Brain microvascular endothelial cell (primary cell): ENCODE measurements at regions not wholly inside any gene's neighbourhood (a gene's known extent, or its start where the extent isn't known, plus 50 kb on each side); places are given as distances from the start of the nearest gene placed in this dataset.

Source experiments
- DNase-seq: peaks from one replicate; pipeline ENCODE4 v3.0.0-alpha.2; 2020
- H3K27ac ChIP-seq: fragments of 250-450 bp; sonication (Bioruptor Pico); 2 replicates; pipeline ENCODE4 v1.5.1; 2020; ENCODE audit warnings: mild to moderate bottlenecking, moderate library complexity
- H3K27me3 ChIP-seq: fragments of 250-450 bp; sonication (Bioruptor Pico); replicated peaks from 2 replicates; pipeline ENCODE4 v1.5.1; 2020; ENCODE audit warnings: mild to moderate bottlenecking
- H3K36me3 ChIP-seq: fragments of 250-450 bp; sonication (Bioruptor Pico); replicated peaks from 2 replicates; pipeline ENCODE4 v1.5.1; 2020; ENCODE audit warnings: mild to moderate bottlenecking
- H3K4me3 ChIP-seq: 2 replicates; pipeline ENCODE4 v1.5.1; 2011; ENCODE audit warnings: low read depth, mild to moderate bottlenecking, control low read depth, low read length, moderate library complexity
- in situ Hi-C: cut with HindIII; loops from 2 replicates; pipeline ENCODE4 v1.10.0; 2017; ENCODE audit warnings: low sequenced_read_pairs, low pct_ligation_motif_present
- TF ChIP-seq, protein P1 (sequence below): IDR thresholded peaks from 2 replicates; pipeline ENCODE4 v1.5.1; 2011; ENCODE audit warnings: low read depth, mild to moderate bottlenecking, moderate library complexity, low read length, control low read depth, inconsistent platforms; ENCODE audit errors: missing control alignments

DNA sequence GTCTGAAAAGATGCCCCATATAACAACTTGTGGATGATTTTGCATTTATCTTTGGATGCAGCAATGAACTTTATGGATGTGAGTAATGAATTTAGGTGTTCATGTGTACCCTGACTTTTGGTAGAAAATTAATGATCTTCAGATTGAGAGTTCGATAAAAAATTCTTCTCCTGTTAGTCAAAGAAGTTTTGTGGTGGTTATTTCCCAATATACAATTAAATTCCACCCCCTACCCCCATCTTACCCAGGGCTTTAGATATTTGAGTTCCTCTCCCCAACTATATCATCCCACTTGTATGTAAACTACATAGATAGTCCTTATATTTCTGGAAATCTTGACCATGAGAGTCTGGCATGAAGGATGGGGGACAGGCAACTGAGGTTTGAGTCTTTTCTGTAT is 126.1 kb upstream of the ALDH1A3 start:
- H3K27ac ChIP-seq = no peak overlapping the region
- no peaks in the 10 kb centered on the region for H3K27me3 ChIP-seq
- no peak for DNase-seq
- TF ChIP-seq, protein P1, sequence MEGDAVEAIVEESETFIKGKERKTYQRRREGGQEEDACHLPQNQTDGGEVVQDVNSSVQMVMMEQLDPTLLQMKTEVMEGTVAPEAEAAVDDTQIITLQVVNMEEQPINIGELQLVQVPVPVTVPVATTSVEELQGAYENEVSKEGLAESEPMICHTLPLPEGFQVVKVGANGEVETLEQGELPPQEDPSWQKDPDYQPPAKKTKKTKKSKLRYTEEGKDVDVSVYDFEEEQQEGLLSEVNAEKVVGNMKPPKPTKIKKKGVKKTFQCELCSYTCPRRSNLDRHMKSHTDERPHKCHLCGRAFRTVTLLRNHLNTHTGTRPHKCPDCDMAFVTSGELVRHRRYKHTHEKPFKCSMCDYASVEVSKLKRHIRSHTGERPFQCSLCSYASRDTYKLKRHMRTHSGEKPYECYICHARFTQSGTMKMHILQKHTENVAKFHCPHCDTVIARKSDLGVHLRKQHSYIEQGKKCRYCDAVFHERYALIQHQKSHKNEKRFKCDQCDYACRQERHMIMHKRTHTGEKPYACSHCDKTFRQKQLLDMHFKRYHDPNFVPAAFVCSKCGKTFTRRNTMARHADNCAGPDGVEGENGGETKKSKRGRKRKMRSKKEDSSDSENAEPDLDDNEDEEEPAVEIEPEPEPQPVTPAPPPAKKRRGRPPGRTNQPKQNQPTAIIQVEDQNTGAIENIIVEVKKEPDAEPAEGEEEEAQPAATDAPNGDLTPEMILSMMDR = no peak
- H3K36me3 ChIP-seq = no peaks in the 10 kb centered on the region
- no peak overlapping the region for H3K4me3 ChIP-seq
- in situ Hi-C loops = no loop called here

DNA sequence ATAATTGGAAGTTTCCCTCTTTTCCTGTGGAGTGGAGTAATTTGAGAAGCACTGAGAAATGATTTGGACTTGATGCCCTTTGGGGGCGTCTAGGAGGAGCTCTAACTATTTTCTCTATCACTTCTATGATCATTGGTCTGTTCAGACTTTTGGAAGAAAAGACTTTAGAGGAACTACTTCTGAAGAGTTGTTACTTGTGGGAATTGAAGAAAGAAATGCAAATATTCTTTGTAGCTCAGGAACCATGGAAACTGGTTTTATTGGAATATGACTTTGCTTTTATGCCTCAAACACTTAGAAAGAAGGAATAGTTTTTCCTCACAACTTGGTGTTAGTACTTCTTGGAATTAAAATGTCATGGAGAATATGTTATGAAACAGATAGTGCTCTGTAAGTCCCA is 122.0 kb upstream of the ALDH1A3 start:
- in situ Hi-C loops = no loop called here
- TF ChIP-seq, protein P1 = no peak
- no peak for DNase-seq
- Histone ChIP-seq H3K27ac (no peak overlapping the region), H3K36me3 (no peaks in the 10 kb centered on the region), H3K27me3 (no peaks in the 10 kb centered on the region), H3K4me3 (no peak overlapping the region)

DNA sequence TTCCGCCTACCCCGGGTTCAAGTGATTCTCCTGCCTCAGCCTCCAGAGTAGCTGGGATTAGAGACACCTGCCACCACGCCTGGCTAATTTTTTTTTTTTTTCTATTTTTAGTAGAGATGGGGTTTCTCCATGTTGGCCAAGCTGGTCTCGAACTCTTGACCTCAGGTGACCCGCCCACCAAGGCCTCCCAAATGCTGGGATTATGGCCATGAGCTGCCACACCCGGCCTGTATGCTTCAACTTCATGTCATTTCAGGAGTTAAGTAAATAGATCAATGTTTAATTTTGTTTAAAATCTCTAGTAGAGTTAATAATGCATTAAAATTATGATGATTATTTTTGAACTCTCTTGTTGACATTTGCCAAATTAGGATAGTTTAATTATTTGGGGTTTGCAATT is 121.1 kb upstream of the ALDH1A3 start:
- in situ Hi-C loops = no loop called here
- Histone ChIP-seq H3K27ac (peak overlapping the region; percentile 16), H3K36me3 (no peaks in the 10 kb centered on the region), H3K27me3 (no peaks in the 10 kb centered on the region), H3K4me3 (no peak overlapping the region)
- no peak for DNase-seq
- TF ChIP-seq, protein P1 = no peak

GRCh38 chr15:100759106-100759505 is 120.5 kb upstream of the ALDH1A3 start:
- in situ Hi-C loops = no loop called here
- no peak for DNase-seq
- H3K4me3 ChIP-seq = no peak overlapping the region
- peak overlapping the region; percentile 16 for H3K27ac ChIP-seq
- no peaks in the 10 kb centered on the region for H3K36me3 ChIP-seq
- H3K27me3 ChIP-seq = no peaks in the 10 kb centered on the region
- TF ChIP-seq, protein P1 = no peak

DNA sequence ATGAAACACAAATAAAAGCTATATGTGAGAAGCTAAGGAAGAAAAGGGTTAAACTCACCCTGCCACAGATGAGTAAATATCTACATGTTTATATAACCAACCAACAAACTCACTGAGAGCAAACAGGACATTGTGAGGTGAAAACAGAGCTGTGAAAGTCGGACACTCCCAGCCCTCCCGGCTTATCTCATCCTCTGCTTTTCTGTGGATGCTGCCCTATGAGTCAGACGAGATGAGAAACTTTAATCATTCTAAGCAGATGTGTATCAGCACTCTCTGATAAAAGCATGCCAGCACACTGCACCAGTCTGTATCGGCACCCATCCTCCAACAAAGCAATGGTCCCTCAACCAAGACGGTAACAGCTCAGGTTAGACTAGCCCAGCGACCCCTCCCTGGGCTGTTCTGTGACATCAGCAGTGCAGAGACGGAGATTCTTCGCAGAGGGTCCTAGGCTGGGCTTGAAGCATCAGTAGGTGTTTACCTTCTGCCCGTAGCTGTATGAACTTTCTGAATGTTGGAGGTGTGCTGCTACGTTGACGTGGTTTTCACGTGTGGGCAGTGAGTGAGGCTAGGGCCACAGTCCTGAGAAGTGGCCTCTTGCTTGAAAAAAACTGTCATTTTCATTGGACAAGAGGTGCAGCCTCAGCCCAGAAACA is 119.8 kb upstream of the ALDH1A3 start:
- H3K27me3 ChIP-seq = no peaks in the 10 kb centered on the region
- TF ChIP-seq, protein P1 = no peak
- in situ Hi-C loops = no loop called here
- no peaks in the 10 kb centered on the region for H3K36me3 ChIP-seq
- DNase-seq = peak; percentile 85
- H3K4me3 ChIP-seq = no peak overlapping the region
- peak overlapping the region; percentile 16 for H3K27ac ChIP-seq

- Histone ChIP-seq H3K36me3 (no peaks in the 10 kb centered on the region), H3K27ac (no peak overlapping the region), H3K27me3 (no peaks in the 10 kb centered on the region), H3K4me3 (no peak overlapping the region)
- TF ChIP-seq, protein P1 = no peak
- in situ Hi-C loops = no loop called here
- DNase-seq = no peak
Measured at GRCh38 chr15:100760357-100760903, 119.2 kb upstream of the ALDH1A3 start.
